SU-DHL-6 (cell line): ENCODE measurements at regions not wholly inside any gene's neighbourhood (a gene's known extent, or its start where the extent isn't known, plus 50 kb on each side); places are given as distances from the start of the nearest gene placed in this dataset.

Experiments
- CTCF ChIP-seq: fragments of 200-600 bp; sonication (generic); IDR thresholded peaks from one replicate; pipeline ENCODE4 v1.5.1; 2017; ENCODE audit warnings: antibody characterized with exemption, mild to moderate bottlenecking, low read length, moderate library complexity; ENCODE audit not compliant: insufficient read depth, poor library complexity, severe bottlenecking
- EZH2phosphoT487 ChIP-seq: fragments of 200-600 bp; sonication (generic), shearing (Covaris generic); conservative IDR thresholded peaks from 2 replicates; pipeline ENCODE4 v1.6.1; 2018; ENCODE audit warnings: mild to moderate bottlenecking, antibody characterized with exemption, low read length, moderate library complexity, mixed read lengths

- TF ChIP-seq CTCF = no peak
- no peak for TF ChIP-seq EZH2phosphoT487
These were observed 867.3 kb downstream of the RPA4 start for GRCh38 chrX:97751016-97751415.
